Suprapubic skin (tissue), 4 donors: ENCODE measurements at regions not wholly inside any gene's neighbourhood (a gene's known extent, or its start where the extent isn't known, plus 50 kb on each side); places are given as distances from the start of the nearest gene placed in this dataset.

Experiments
- DNase-seq, 2 donors: peaks; one replicate each; pipeline ENCODE4 v3.0.0-alpha.2; 2019; ENCODE audit warnings: low spot score in 2 of 2
- H3K27ac ChIP-seq: fragments of 200-600 bp; sonication (generic); one replicate; pipeline ENCODE4 v1.5.1; 2019
- H3K27me3 ChIP-seq: fragments of 200-600 bp; sonication (generic); one replicate; pipeline ENCODE4 v1.5.1; 2019
- H3K36me3 ChIP-seq: fragments of 200-600 bp; sonication (generic); one replicate; pipeline ENCODE4 v1.5.1; 2019
- H3K4me1 ChIP-seq: fragments of 200-600 bp; sonication (generic); one replicate; pipeline ENCODE4 v1.5.1; 2019
- H3K4me3 ChIP-seq: fragments of 200-600 bp; sonication (generic); one replicate; pipeline ENCODE4 v1.5.1; 2019; ENCODE audit warnings: mild to moderate bottlenecking
- H3K9me3 ChIP-seq: fragments of 200-600 bp; sonication (generic); one replicate; pipeline ENCODE4 v1.5.1; 2019
- EP300 ChIP-seq: sonication (generic); formaldehyde crosslinking; IDR thresholded peaks from one replicate; pipeline ENCODE4 v1.6.1; 2017; ENCODE audit warnings: antibody characterized with exemption
- POLR2A ChIP-seq, 2 donors: fragments of 450-650 bp; IDR thresholded peaks; one replicate each; pipeline ENCODE4 v1.6.1; 2017; ENCODE audit warnings: antibody characterized with exemption in 2 of 2, mild to moderate bottlenecking in 2 of 2, moderate library complexity in 2 of 2
- POLR2AphosphoS5 ChIP-seq, 3 donors: sonication (generic); formaldehyde crosslinking; IDR thresholded peaks; one replicate each; pipeline ENCODE4 v1.6.1; 2017; ENCODE audit warnings: antibody characterized with exemption in 3 of 3
- WGBS: methylation state at CpG from one replicate; pipeline ENCODE4 v1.1.5; 2018; 5-methylcytosine and 5-hydroxymethylcytosine counted together
- TF ChIP-seq, protein P1 (sequence below), 2 donors: fragments of 200-600 bp in 1 of 2; fragments of 450-650 bp in 1 of 2; sonication (generic) in 1 of 2; IDR thresholded peaks; one replicate each; pipeline ENCODE4 v1.5.1; 2016 to 2019; ENCODE audit warnings: antibody characterized with exemption in 2 of 2, mild to moderate bottlenecking in 1 of 2, moderate library complexity in 1 of 2

DNA sequence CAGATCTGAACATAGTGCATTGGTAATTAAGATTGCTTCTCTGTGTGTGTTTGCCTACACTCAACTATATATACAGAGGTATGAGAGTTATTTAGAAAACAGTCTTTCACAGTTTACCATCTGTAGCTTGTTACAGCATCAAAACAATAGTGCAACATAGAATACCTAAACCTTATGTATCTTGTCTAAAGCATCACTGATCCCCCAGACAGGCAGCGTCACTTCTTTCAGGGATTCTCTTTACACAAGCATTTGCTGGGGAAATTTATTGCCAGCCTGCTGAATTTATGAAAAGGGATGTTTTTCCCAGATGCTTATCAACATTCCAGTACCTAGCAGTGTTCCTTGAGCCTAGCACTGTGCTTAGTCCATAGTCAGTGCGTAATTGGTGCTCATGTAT is 195.8 kb upstream of the COL8A1 start:
- DNase-seq: no peak
- no peaks in the 10 kb centered on the region for H3K9me3 ChIP-seq
- no peak overlapping the region for H3K4me3 ChIP-seq
- H3K27me3 ChIP-seq: no peaks in the 10 kb centered on the region
- TF ChIP-seq POLR2A (IDR thresholded peaks at IDR 0.05) (no peak), EP300 (no peak), POLR2AphosphoS5 (IDR thresholded peaks at IDR 0.05) (no peak)
- TF ChIP-seq, protein P1, sequence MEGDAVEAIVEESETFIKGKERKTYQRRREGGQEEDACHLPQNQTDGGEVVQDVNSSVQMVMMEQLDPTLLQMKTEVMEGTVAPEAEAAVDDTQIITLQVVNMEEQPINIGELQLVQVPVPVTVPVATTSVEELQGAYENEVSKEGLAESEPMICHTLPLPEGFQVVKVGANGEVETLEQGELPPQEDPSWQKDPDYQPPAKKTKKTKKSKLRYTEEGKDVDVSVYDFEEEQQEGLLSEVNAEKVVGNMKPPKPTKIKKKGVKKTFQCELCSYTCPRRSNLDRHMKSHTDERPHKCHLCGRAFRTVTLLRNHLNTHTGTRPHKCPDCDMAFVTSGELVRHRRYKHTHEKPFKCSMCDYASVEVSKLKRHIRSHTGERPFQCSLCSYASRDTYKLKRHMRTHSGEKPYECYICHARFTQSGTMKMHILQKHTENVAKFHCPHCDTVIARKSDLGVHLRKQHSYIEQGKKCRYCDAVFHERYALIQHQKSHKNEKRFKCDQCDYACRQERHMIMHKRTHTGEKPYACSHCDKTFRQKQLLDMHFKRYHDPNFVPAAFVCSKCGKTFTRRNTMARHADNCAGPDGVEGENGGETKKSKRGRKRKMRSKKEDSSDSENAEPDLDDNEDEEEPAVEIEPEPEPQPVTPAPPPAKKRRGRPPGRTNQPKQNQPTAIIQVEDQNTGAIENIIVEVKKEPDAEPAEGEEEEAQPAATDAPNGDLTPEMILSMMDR (IDR thresholded peaks at IDR 0.05): no peak
- no peak overlapping the region for H3K27ac ChIP-seq
- no peaks in the 10 kb centered on the region for H3K4me1 ChIP-seq
- 95% methylated on average over 2 of the region's 2 CpGs for WGBS
- H3K36me3 ChIP-seq: no peaks in the 10 kb centered on the region

- no peaks in the 10 kb centered on the region for H3K4me1 ChIP-seq
- WGBS: 56% methylated on average over 1 of the region's 1 CpG
Measured at GRCh38 chr3:99439892-99440291, 198.5 kb upstream of the COL8A1 start.

GRCh38 chr3:99434190-99434589 is 204.2 kb upstream of the COL8A1 start:
- no peak for DNase-seq
- H3K27ac ChIP-seq: no peak overlapping the region

More at GRCh38 chr3:99439892-99440291, 198.5 kb upstream of the COL8A1 start:
- no peaks in the 10 kb centered on the region for H3K36me3 ChIP-seq
- H3K9me3 ChIP-seq: no peaks in the 10 kb centered on the region
- H3K27ac ChIP-seq: no peak overlapping the region
- no peaks in the 10 kb centered on the region for H3K27me3 ChIP-seq
- TF ChIP-seq POLR2AphosphoS5 (IDR thresholded peaks at IDR 0.05): no peak
- no peak for TF ChIP-seq EP300
- TF ChIP-seq, protein P1 (IDR thresholded peaks at IDR 0.05): no peak
- TF ChIP-seq POLR2A (IDR thresholded peaks at IDR 0.05): no peak
- H3K4me3 ChIP-seq: no peak overlapping the region
- no peak for DNase-seq

DNA sequence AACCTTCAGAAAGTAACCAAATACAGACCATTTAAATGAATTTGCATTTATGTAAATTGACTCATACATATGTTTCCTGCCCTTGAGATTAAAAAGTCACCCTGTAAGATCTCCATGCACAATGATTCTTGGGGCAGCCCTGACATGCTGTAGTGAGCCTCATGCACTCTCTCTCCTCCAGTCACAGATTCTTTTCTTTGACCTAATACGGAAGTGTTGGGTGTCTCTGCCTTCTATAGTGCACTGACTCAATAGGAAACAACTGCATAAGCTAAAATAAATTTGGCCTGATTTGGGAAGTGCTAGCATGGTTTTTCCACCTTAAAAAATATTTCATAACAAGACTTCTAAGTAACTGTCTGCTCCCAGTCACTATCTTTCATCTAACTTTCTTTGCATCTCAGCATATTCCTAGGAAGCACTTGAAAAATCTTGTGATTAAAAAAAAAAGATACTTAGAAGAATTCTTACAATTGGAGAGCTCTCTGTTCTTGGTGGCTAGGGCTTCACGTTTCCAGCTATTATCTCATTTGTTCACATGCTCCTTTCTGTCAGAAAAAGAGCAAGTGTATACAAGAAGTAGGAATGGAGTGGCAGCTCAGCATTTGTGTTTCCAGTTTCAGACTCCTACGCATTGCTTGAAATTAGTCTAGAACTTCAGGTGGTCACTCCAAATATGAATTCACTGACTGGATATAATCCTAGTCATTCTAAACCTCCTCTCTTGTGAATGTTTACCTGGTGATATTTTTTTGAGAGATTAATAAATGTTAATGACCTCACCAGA is 207.9 kb upstream of the COL8A1 start:
- DNase-seq: no peak
- no peaks in the 10 kb centered on the region for H3K4me1 ChIP-seq
- TF ChIP-seq POLR2A (IDR thresholded peaks at IDR 0.05) (no peak), EP300 (no peak), POLR2AphosphoS5 (IDR thresholded peaks at IDR 0.05) (no peak)
- TF ChIP-seq, protein P1 (IDR thresholded peaks at IDR 0.05): no peak
- WGBS: 72% methylated on average over 3 of the region's 3 CpGs
- no peak overlapping the region for H3K4me3 ChIP-seq
- no peaks in the 10 kb centered on the region for H3K27me3 ChIP-seq
- H3K36me3 ChIP-seq: no peaks in the 10 kb centered on the region
- H3K27ac ChIP-seq: no peak overlapping the region
- no peaks in the 10 kb centered on the region for H3K9me3 ChIP-seq

More at GRCh38 chr3:99434190-99434589, 204.2 kb upstream of the COL8A1 start:
- no peaks in the 10 kb centered on the region for H3K27me3 ChIP-seq
- H3K4me1 ChIP-seq: no peaks in the 10 kb centered on the region
- TF ChIP-seq POLR2A (IDR thresholded peaks at IDR 0.05): no peak
- TF ChIP-seq EP300: no peak
- TF ChIP-seq POLR2AphosphoS5 (IDR thresholded peaks at IDR 0.05): no peak
- TF ChIP-seq, protein P1 (IDR thresholded peaks at IDR 0.05): no peak
- no peaks in the 10 kb centered on the region for H3K9me3 ChIP-seq
- H3K4me3 ChIP-seq: no peak overlapping the region
- H3K36me3 ChIP-seq: no peaks in the 10 kb centered on the region

GRCh38 chr3:99429502-99429901 is 208.9 kb upstream of the COL8A1 start:
- Histone ChIP-seq H3K9me3 (no peaks in the 10 kb centered on the region), H3K4me1 (no peaks in the 10 kb centered on the region), H3K36me3 (no peaks in the 10 kb centered on the region), H3K27ac (no peak overlapping the region), H3K4me3 (no peak overlapping the region), H3K27me3 (no peaks in the 10 kb centered on the region)
- WGBS: 61% methylated on average over 2 of the region's 2 CpGs
- no peak for TF ChIP-seq EP300
- TF ChIP-seq, protein P1 (IDR thresholded peaks at IDR 0.05): no peak
- no peak for TF ChIP-seq POLR2AphosphoS5 (IDR thresholded peaks at IDR 0.05)
- no peak for TF ChIP-seq POLR2A (IDR thresholded peaks at IDR 0.05)
- no peak for DNase-seq
